ENCODE measurements at regions not wholly inside any gene's neighbourhood (a gene's known extent, or its start where the extent isn't known, plus 50 kb on each side); places are given as distances from the start of the nearest gene placed in this dataset.

- Histone ChIP-seq H3K9ac (ENCODE audit: low read length) (no peak overlapping the region), H3K9me3 (ENCODE audit: insufficient read depth, low read depth, low read length) (peaks cover 3% of the 10 kb centered on the region), H4K20me1 (ENCODE audit: insufficient read depth, low read length) (no peaks in the 10 kb centered on the region), H3K4me2 (ENCODE audit: low read length) (no peak overlapping the region), H2AFZ (ENCODE audit: low read depth, low read length) (no peak overlapping the region), H3K27me3 (ENCODE audit: insufficient read depth, low read length) (no peaks in the 10 kb centered on the region), H3K4me3 (ENCODE audit: insufficient read depth, low read depth, low read length) (no peak overlapping the region), H3K36me3 (ENCODE audit: insufficient read depth, low read length) (no peaks in the 10 kb centered on the region), H3K4me1 (ENCODE audit: insufficient read depth, low read length) (no peaks in the 10 kb centered on the region), H3K27ac (ENCODE audit: low read depth, low read length) (no peak overlapping the region), H3K79me2 (ENCODE audit: insufficient read depth, low read length) (no peaks in the 10 kb centered on the region)
- DNase-seq (ENCODE audit: low read depth) = no peak
- no peak overlapping the region for H3K27ac Mint-ChIP-seq (ENCODE audit: unreplicated experiment)
- TF ChIP-seq, protein P1, sequence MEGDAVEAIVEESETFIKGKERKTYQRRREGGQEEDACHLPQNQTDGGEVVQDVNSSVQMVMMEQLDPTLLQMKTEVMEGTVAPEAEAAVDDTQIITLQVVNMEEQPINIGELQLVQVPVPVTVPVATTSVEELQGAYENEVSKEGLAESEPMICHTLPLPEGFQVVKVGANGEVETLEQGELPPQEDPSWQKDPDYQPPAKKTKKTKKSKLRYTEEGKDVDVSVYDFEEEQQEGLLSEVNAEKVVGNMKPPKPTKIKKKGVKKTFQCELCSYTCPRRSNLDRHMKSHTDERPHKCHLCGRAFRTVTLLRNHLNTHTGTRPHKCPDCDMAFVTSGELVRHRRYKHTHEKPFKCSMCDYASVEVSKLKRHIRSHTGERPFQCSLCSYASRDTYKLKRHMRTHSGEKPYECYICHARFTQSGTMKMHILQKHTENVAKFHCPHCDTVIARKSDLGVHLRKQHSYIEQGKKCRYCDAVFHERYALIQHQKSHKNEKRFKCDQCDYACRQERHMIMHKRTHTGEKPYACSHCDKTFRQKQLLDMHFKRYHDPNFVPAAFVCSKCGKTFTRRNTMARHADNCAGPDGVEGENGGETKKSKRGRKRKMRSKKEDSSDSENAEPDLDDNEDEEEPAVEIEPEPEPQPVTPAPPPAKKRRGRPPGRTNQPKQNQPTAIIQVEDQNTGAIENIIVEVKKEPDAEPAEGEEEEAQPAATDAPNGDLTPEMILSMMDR (IDR thresholded peaks at IDR 0.05; ENCODE audit: insufficient read depth, low read depth, low read length) = no peak
- no peak for TF ChIP-seq EZH2 (IDR thresholded peaks at IDR 0.05; ENCODE audit: insufficient read depth, low read length)
- no peaks in the 10 kb centered on the region for H3K27me3 Mint-ChIP-seq (ENCODE audit: low read depth, unreplicated experiment)
- H3K4me3 Mint-ChIP-seq (ENCODE audit: unreplicated experiment) = no peak overlapping the region
- FAIRE-seq = no peak
- peaks cover 5% of the 10 kb centered on the region for H3K9me3 Mint-ChIP-seq (ENCODE audit: unreplicated experiment)
- H3K36me3 Mint-ChIP-seq (ENCODE audit: low read depth, unreplicated experiment) = no peaks in the 10 kb centered on the region
- no peaks in the 10 kb centered on the region for H3K4me1 Mint-ChIP-seq (ENCODE audit: low read depth, unreplicated experiment)
These were observed 597.2 kb downstream of the TYW1 start for GRCh38 chr7:67593794-67594193.

DNA sequence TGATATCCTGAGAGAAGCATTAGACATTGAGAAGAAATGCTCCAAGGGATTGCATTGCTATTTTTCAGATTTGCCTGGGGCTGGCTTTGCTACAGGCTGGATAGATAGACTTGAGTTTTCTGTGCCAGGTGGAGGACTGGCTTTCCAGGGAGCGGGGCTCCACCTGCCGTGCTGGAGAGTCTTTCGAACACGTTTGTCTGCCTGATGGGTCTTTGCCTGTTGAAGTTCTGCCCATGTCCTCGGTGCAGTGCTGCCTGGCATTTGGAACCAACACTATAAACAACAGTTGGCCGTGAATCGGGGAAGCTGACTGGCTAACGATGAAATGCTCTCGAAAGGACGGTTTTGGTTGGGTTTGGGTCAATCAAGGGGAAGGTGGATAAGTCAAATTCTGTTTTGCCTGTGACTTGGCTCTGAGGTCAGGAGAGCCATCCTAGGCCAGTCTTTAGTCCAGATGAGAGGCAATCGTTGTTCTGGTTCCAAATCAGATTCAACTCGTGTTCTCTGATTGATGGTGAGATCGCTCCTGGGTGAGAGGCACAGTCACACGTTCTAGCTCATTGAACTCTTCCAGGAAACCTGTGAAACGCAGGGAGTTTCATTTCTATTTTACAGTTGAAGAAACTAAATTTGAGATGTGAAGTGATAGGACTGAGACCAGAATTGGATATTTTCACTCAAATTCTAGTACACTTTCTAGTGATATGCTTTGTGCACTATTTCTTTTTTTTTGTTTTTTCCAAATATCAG is 599.0 kb downstream of the TYW1 start:
- no peak overlapping the region for H3K27ac Mint-ChIP-seq (ENCODE audit: unreplicated experiment)
- H2AFZ ChIP-seq (ENCODE audit: low read depth, low read length) = no peak overlapping the region
- DNase-seq (ENCODE audit: low read depth) = no peak
- no peak for TF ChIP-seq EZH2 (IDR thresholded peaks at IDR 0.05; ENCODE audit: insufficient read depth, low read length)
- TF ChIP-seq, protein P1 (IDR thresholded peaks at IDR 0.05; ENCODE audit: insufficient read depth, low read depth, low read length) = no peak
- H3K27me3 ChIP-seq (ENCODE audit: insufficient read depth, low read length) = no peaks in the 10 kb centered on the region
- H4K20me1 ChIP-seq (ENCODE audit: insufficient read depth, low read length) = no peaks in the 10 kb centered on the region
- H3K79me2 ChIP-seq (ENCODE audit: insufficient read depth, low read length) = no peaks in the 10 kb centered on the region
- H3K4me3 Mint-ChIP-seq (ENCODE audit: unreplicated experiment) = no peak overlapping the region
- H3K27ac ChIP-seq (ENCODE audit: low read depth, low read length) = no peak overlapping the region
- no peaks in the 10 kb centered on the region for H3K4me1 ChIP-seq (ENCODE audit: insufficient read depth, low read length)
- no peak overlapping the region for H3K4me3 ChIP-seq (ENCODE audit: insufficient read depth, low read depth, low read length)
- H3K36me3 Mint-ChIP-seq (ENCODE audit: low read depth, unreplicated experiment) = no peaks in the 10 kb centered on the region
- no peak for FAIRE-seq
- H3K27me3 Mint-ChIP-seq (ENCODE audit: low read depth, unreplicated experiment) = no peaks in the 10 kb centered on the region
- peaks cover 5% of the 10 kb centered on the region for H3K9me3 Mint-ChIP-seq (ENCODE audit: unreplicated experiment)
- H3K36me3 ChIP-seq (ENCODE audit: insufficient read depth, low read length) = no peaks in the 10 kb centered on the region
- no peak overlapping the region for H3K9ac ChIP-seq (ENCODE audit: low read length)
- H3K9me3 ChIP-seq (ENCODE audit: insufficient read depth, low read depth, low read length) = no peaks in the 10 kb centered on the region
- no peaks in the 10 kb centered on the region for H3K4me1 Mint-ChIP-seq (ENCODE audit: low read depth, unreplicated experiment)
- no peak overlapping the region for H3K4me2 ChIP-seq (ENCODE audit: low read length)

DNA sequence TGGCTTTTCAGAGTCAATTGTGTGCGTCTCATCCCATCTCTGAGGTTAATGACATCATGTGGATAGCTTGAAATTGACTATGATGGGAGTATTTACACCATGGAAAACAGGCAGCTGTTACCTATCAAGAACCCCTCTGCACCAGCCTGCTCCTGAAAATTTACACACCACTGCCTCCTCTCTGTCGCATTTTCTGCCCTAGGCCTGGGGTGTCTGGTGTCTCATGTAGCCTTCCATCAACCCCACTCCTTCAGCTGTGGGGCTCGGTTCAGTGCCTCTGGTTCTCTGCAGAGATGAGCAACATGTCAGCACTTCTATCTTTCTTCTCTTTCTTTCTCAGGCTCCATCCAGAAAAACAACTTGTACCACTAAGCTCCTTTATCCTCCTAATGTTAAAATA is 600.5 kb downstream of the TYW1 start:
- no peak overlapping the region for H3K27ac Mint-ChIP-seq (ENCODE audit: unreplicated experiment)
- TF ChIP-seq EZH2 (IDR thresholded peaks at IDR 0.05; ENCODE audit: insufficient read depth, low read length) = no peak
- TF ChIP-seq, protein P1 (IDR thresholded peaks at IDR 0.05; ENCODE audit: insufficient read depth, low read depth, low read length) = no peak
- no peaks in the 10 kb centered on the region for H3K4me1 Mint-ChIP-seq (ENCODE audit: low read depth, unreplicated experiment)
- H3K4me3 ChIP-seq (ENCODE audit: insufficient read depth, low read depth, low read length) = no peak overlapping the region
- H3K4me1 ChIP-seq (ENCODE audit: insufficient read depth, low read length) = no peaks in the 10 kb centered on the region
- H3K9me3 ChIP-seq (ENCODE audit: insufficient read depth, low read depth, low read length) = peaks cover 3% of the 10 kb centered on the region
- H4K20me1 ChIP-seq (ENCODE audit: insufficient read depth, low read length) = no peaks in the 10 kb centered on the region
- no peak overlapping the region for H3K4me3 Mint-ChIP-seq (ENCODE audit: unreplicated experiment)
- no peak overlapping the region for H2AFZ ChIP-seq (ENCODE audit: low read depth, low read length)
- H3K36me3 Mint-ChIP-seq (ENCODE audit: low read depth, unreplicated experiment) = no peaks in the 10 kb centered on the region
- no peak overlapping the region for H3K9ac ChIP-seq (ENCODE audit: low read length)
- H3K4me2 ChIP-seq (ENCODE audit: low read length) = no peak overlapping the region
- H3K27ac ChIP-seq (ENCODE audit: low read depth, low read length) = no peak overlapping the region
- H3K36me3 ChIP-seq (ENCODE audit: insufficient read depth, low read length) = no peaks in the 10 kb centered on the region
- FAIRE-seq (no peak), DNase-seq (ENCODE audit: low read depth) (no peak)
- H3K27me3 Mint-ChIP-seq (ENCODE audit: low read depth, unreplicated experiment) = no peaks in the 10 kb centered on the region
- H3K27me3 ChIP-seq (ENCODE audit: insufficient read depth, low read length) = no peaks in the 10 kb centered on the region
- peaks cover 12% of the 10 kb centered on the region for H3K9me3 Mint-ChIP-seq (ENCODE audit: unreplicated experiment)
- no peaks in the 10 kb centered on the region for H3K79me2 ChIP-seq (ENCODE audit: insufficient read depth, low read length)

All from astrocyte (in vitro differentiated cells and primary cell).